Mucosa of descending colon (tissue), 3 donors: ENCODE measurements at regions not wholly inside any gene's neighbourhood (a gene's known extent, or its start where the extent isn't known, plus 50 kb on each side); places are given as distances from the start of the nearest gene placed in this dataset.

Experiments
- ATAC-seq: fragments of 200-7000 bp; cut with Tn5 transposase; one replicate; pipeline ENCODE4 v1.9.1; 2020; ENCODE audit warnings: mild to moderate bottlenecking, moderate library complexity
- DNase-seq, 3 donors: peaks; one replicate each; pipeline ENCODE4 v3.0.0-alpha.2; 2020
- H3K36me3 ChIP-seq: fragments of 200-600 bp; one replicate; pipeline ENCODE4 v1.8.0; 2021; ENCODE audit warnings: low read depth, mild to moderate bottlenecking
- H3K4me1 ChIP-seq: fragments of 200-600 bp; one replicate; pipeline ENCODE4 v1.8.0; 2021; ENCODE audit warnings: low read depth, mild to moderate bottlenecking
- H3K4me3 ChIP-seq: fragments of 200-600 bp; one replicate; pipeline ENCODE4 v1.8.0; 2021; ENCODE audit warnings: mild to moderate bottlenecking
- H3K9me3 ChIP-seq: fragments of 200-600 bp; one replicate; pipeline ENCODE4 v1.8.0; 2021; ENCODE audit warnings: mild to moderate bottlenecking
- CTCF ChIP-seq: fragments of 200-600 bp; IDR thresholded peaks from one replicate; pipeline ENCODE4 v1.8.0; 2022; ENCODE audit warnings: antibody characterized with exemption, mild to moderate bottlenecking
- intact Hi-C, 2 donors: fragments of 100-400 bp; cut with DNase I in 1 of 2; cut with micrococcal nuclease in 1 of 2; formaldehyde crosslinking; loops; one replicate each; pipeline versions ENCODE4 v1.11.0 to v1.11.1; 2022; cut with DNase I, micrococcal nuclease
- donor health status: DM: no; HTN: no; CAD: no; lungs with moderate emphysema.
- donor health status: DM: no; HTN: no; CAD: no.
- donor health status: DM: no; HTN: yes; CAD: no.

GRCh38 chrX:129071390-129071789 is 451.9 kb downstream of the SMARCA1 start:
- H3K9me3 ChIP-seq: no peaks in the 10 kb centered on the region
- TF ChIP-seq CTCF: no peak
- no peak overlapping the region for H3K4me3 ChIP-seq
- intact Hi-C loops: no loop called here
- no peaks in the 10 kb centered on the region for H3K36me3 ChIP-seq
- ATAC-seq (no peak), DNase-seq (no peak)
- no peaks in the 10 kb centered on the region for H3K4me1 ChIP-seq

- no peaks in the 10 kb centered on the region for H3K9me3 ChIP-seq
- H3K4me1 ChIP-seq: no peaks in the 10 kb centered on the region
- intact Hi-C loops: no loop called here
- H3K36me3 ChIP-seq: no peaks in the 10 kb centered on the region
- DNase-seq (no peak), ATAC-seq (no peak)
- no peak overlapping the region for H3K4me3 ChIP-seq
- no peak for TF ChIP-seq CTCF
These were observed 457.4 kb downstream of the SMARCA1 start for GRCh38 chrX:129065895-129066294.

- DNase-seq (no peak), ATAC-seq (no peak)
- no peak for TF ChIP-seq CTCF
- H3K36me3 ChIP-seq: no peaks in the 10 kb centered on the region
- H3K9me3 ChIP-seq: no peaks in the 10 kb centered on the region
- H3K4me3 ChIP-seq: no peak overlapping the region
- intact Hi-C loops: no loop called here
- H3K4me1 ChIP-seq: no peaks in the 10 kb centered on the region
These were observed 464.9 kb downstream of the SMARCA1 start for GRCh38 chrX:129058405-129058804.

- intact Hi-C loops: no loop called here
These were observed 480.2 kb downstream of the SMARCA1 start for GRCh38 chrX:129043138-129043537.

GRCh38 chrX:129041319-129041718 is 482.0 kb downstream of the SMARCA1 start:
- Histone ChIP-seq H3K4me1 (no peaks in the 10 kb centered on the region), H3K36me3 (no peaks in the 10 kb centered on the region), H3K9me3 (no peaks in the 10 kb centered on the region), H3K4me3 (no peak overlapping the region)
- no peak for TF ChIP-seq CTCF
- intact Hi-C loops: no loop called here
- DNase-seq (no peak), ATAC-seq (no peak)

More at GRCh38 chrX:129043138-129043537, 480.2 kb downstream of the SMARCA1 start:
- Histone ChIP-seq H3K4me3 (no peak overlapping the region), H3K36me3 (no peaks in the 10 kb centered on the region), H3K4me1 (no peaks in the 10 kb centered on the region), H3K9me3 (no peaks in the 10 kb centered on the region)
- TF ChIP-seq CTCF: no peak
- no peak for DNase-seq
- ATAC-seq: no peak

GRCh38 chrX:129040124-129040523 is 483.2 kb downstream of the SMARCA1 start:
- Histone ChIP-seq H3K4me3 (no peak overlapping the region), H3K4me1 (no peaks in the 10 kb centered on the region), H3K36me3 (no peaks in the 10 kb centered on the region), H3K9me3 (no peaks in the 10 kb centered on the region)
- intact Hi-C loops: no loop called here
- no peak for ATAC-seq
- TF ChIP-seq CTCF: no peak
- DNase-seq: no peak
